GM21619 (cell line): ENCODE measurements at regions not wholly inside any gene's neighbourhood (a gene's known extent, or its start where the extent isn't known, plus 50 kb on each side); places are given as distances from the start of the nearest gene placed in this dataset.
"Not testable (repeated sequence)": the region's sequence is repeated elsewhere in the genome, so short reads cannot be mapped to it uniquely, and the experiment has no call there.

Experiments
- ATAC-seq: cut with Tn5 transposase; IDR thresholded peaks from one replicate; pipeline ENCODE4 v1.9.1; 2021; ENCODE audit not compliant: unreplicated experiment

- ATAC-seq = no peak
These were observed 122.8 kb downstream of the ZC4H2 start for GRCh38 chrX:64853424-64853823.

GRCh38 chrX:64850371-64851082, 125.7 kb downstream of the ZC4H2 start:
- ATAC-seq = no peak

DNA sequence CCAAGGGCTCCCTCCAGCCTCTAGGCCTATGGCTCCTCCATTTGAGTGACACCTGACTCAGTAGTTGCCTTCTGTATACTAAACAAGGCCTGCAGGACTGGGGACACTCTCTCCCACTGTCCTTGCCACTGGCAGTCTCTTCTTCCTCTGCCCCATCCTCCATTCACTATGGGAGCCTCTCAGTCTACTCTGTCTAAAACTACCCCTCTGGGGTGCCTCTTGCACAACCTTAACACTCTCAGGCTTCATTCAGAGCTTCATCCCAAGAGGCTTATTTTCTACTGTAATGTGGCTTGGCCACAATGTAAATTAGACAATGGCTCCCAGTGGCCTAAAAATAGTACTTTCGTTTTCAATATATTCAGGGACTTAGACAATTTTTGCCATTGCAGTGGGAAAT, 133.0 kb downstream of the ZC4H2 start:
- ATAC-seq = no peak

DNA sequence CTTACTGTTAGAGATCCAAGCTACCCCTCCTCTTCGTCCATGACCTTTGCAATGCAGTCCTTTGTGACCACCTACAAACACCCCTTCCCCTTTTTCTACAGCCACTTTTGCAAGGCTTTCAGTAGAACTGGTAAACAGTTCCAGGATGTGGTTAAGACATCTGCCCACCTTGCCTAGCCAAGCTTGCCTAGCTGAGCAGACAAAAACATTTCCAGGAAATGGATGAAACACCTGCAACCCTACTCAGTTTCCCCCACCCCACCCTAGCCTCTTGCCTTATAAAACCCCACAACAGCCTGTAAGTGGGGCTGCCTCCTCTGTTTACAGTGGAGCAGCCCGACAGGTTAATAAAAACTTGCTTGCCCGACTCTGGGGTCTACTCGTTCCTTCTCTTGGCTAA, 133.8 kb downstream of the ZC4H2 start:
- ATAC-seq = peak; percentile 62

GRCh38 chrX:64805683-64806082, 170.6 kb downstream of the ZC4H2 start:
- no peak for ATAC-seq

- ATAC-seq = no peak
These were observed 183.5 kb downstream of the ZC4H2 start for GRCh38 chrX:64792598-64793337.

DNA sequence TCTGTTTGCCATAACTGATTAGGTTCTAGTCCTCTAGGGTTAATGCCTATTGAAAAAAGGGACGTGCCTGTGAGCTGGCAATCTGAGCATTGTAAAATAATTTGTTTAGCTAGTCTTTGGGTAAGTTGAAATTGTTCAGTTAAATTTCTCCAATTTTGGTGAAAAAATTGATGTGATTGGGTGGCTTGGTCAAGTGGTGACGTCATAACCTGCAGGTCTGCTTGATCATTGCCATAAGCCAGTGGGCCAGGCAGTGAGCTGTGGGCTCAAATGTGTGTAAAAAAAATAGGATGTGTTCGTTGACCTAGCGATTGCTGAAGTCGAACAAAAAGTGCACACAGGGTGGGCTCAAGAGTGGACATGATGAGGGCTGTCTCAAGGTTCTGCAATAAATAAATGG, 193.3 kb downstream of the ZC4H2 start:
- ATAC-seq = no peak

GRCh38 chrX:64758047-64758446, 218.2 kb downstream of the ZC4H2 start:
- ATAC-seq = no peak

DNA sequence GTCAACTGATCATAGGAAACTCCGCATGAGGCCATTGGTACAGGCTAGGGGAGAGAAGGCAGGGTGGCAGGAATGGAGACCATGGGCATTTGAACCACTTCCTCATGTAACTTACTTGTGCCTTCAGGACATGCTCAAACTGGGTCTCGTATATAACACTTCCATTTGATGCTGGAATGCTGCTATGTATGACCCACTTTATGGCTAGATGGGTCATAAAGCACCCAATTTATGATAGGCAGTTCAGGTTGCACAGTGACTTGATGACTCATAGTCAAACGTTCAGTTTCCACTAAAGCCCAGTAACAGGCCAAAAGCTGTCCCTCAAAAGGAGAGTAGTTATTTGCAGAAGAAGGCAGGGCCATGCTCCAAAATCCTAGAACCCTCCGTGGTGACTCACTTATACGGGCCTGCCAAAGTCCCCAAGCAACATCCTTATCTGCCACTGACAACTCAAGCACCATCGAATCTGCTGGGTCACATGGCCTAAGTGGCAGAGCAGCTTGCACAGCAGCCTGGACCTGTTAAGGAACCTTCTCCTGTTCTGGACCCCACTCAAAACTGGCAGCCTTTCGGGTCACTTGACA, 236.4 kb downstream of the ZC4H2 start:
- no peak for ATAC-seq

GRCh38 chrX:64698317-64698716, 277.9 kb downstream of the ZC4H2 start:
- no peak for ATAC-seq

- not testable (repeated sequence) for ATAC-seq
These were observed 280.9 kb downstream of the ZC4H2 start for GRCh38 chrX:64695372-64695771.

DNA sequence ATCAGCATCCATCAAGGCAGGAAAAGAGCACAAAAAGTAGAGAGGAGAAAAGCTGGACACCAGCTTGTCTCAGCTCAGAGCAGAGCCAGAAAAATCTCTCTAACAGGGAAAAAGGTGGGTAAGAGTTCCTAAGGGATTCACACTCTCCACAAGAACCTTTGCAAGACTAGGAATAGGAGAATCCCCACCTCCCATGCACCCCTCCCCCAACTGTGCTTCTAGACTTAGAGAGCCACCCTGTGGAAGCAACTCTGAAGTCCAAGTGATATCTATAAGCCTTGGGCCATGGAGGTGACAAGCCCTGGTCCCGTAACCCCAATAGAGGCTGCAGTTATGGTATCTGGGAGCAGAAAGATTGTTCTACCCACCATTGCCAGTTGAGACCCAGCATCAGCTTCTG, 267.6 kb upstream of the MTMR8 start:
- ATAC-seq = no peak

GRCh38 chrX:64657229-64657628, 262.0 kb upstream of the MTMR8 start:
- ATAC-seq = not testable (repeated sequence)

DNA sequence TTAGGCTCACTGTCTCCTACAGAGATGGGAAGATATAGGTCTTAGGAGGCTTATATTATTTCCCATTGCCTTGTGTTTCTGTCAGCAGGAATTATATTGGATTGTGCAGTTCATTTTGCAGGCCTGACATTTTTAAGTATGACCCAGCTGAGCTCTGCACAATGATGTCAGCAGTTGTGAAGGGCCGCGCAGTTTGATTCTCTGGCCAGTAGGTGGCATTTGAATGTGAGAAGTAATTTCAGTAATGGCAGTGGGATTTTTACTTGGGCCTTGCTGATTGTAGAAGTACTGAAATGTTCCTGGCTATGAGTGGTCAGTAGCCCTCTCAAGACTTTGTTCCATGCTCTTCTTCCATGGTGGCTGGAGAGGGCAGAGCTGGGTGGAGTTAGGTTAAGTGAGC, 247.2 kb upstream of the MTMR8 start:
- ATAC-seq = no peak
